Cardiac muscle cell (in vitro differentiated cells and primary cell): ENCODE measurements at regions not wholly inside any gene's neighbourhood (a gene's known extent, or its start where the extent isn't known, plus 50 kb on each side); places are given as distances from the start of the nearest gene placed in this dataset.

Experiments used
- DNase-seq, 2 donors: peaks; one replicate each; pipeline versions ENCODE4 v3.0.0 to v3.0.0-alpha.2; 2010 to 2017; ENCODE audit warnings: low read depth in 1 of 2, low spot score in 1 of 2
- H3K27ac ChIP-seq: fragments of 200-600 bp; sonication (generic); 2 replicates; pipeline ENCODE4 v1.5.1; 2016
- H3K27me3 ChIP-seq: fragments of 200-600 bp; sonication (generic); 2 replicates; pipeline ENCODE4 v1.6.0; 2016; ENCODE audit warnings: control low read depth
- H3K36me3 ChIP-seq: fragments of 200-600 bp; sonication (generic); 2 replicates; pipeline ENCODE4 v1.5.1; 2016; ENCODE audit warnings: control low read depth
- H3K4me1 ChIP-seq: fragments of 200-600 bp; sonication (generic); 2 replicates; pipeline ENCODE4 v1.8.1; 2017; ENCODE audit warnings: low read depth, mild to moderate bottlenecking, mixed run types
- H3K4me3 ChIP-seq: fragments of 200-600 bp; sonication (generic); 2 replicates; pipeline ENCODE4 v1.5.1; 2016; ENCODE audit warnings: mild to moderate bottlenecking
- H3K9me3 ChIP-seq: fragments of 200-600 bp; sonication (generic); 2 replicates; pipeline ENCODE4 v1.5.1; 2017; ENCODE audit warnings: low read depth, mild to moderate bottlenecking, control low read depth
- CTCF ChIP-seq: IDR thresholded peaks from 2 replicates; pipeline ENCODE4 v1.5.1; 2012; ENCODE audit warnings: low read depth, mild to moderate bottlenecking, low read length

- TF ChIP-seq CTCF, result no peak
- Histone ChIP-seq H3K27ac (no peak overlapping the region), H3K4me1 (peaks cover 7% of the 10 kb centered on the region), H3K4me3 (no peak overlapping the region), H3K27me3 (no peaks in the 10 kb centered on the region), H3K9me3 (no peaks in the 10 kb centered on the region), H3K36me3 (no peaks in the 10 kb centered on the region)
- DNase-seq, result no peak
Measured at GRCh38 chr1:213669964-213670691, 317.6 kb upstream of the PROX1 start.

- no peak for TF ChIP-seq CTCF
- H3K36me3 ChIP-seq, result no peaks in the 10 kb centered on the region
- H3K4me1 ChIP-seq, result peaks cover 7% of the 10 kb centered on the region
- H3K27me3 ChIP-seq, result no peaks in the 10 kb centered on the region
- H3K27ac ChIP-seq, result no peak overlapping the region
- no peaks in the 10 kb centered on the region for H3K9me3 ChIP-seq
- no peak overlapping the region for H3K4me3 ChIP-seq
- DNase-seq, result no peak
Measured at GRCh38 chr1:213670692-213671023, 317.1 kb upstream of the PROX1 start.

- H3K4me3 ChIP-seq, result no peak overlapping the region
- no peak for TF ChIP-seq CTCF
Measured at GRCh38 chr1:213675043-213675442, 312.7 kb upstream of the PROX1 start.

GRCh38 chr1:213676736-213677135, 311.0 kb upstream of the PROX1 start:
- H3K27me3 ChIP-seq, result no peaks in the 10 kb centered on the region
- H3K4me3 ChIP-seq, result no peak overlapping the region
- no peak for DNase-seq
- no peak for TF ChIP-seq CTCF
- no peaks in the 10 kb centered on the region for H3K36me3 ChIP-seq
- H3K4me1 ChIP-seq, result peaks cover 7% of the 10 kb centered on the region
- H3K27ac ChIP-seq, result no peak overlapping the region
- no peaks in the 10 kb centered on the region for H3K9me3 ChIP-seq

More at GRCh38 chr1:213675043-213675442, 312.7 kb upstream of the PROX1 start:
- Histone ChIP-seq H3K9me3 (no peaks in the 10 kb centered on the region), H3K27ac (no peak overlapping the region), H3K27me3 (no peaks in the 10 kb centered on the region), H3K36me3 (no peaks in the 10 kb centered on the region), H3K4me1 (peaks cover 7% of the 10 kb centered on the region)
- DNase-seq, result no peak

GRCh38 chr1:213678348-213678747, 309.4 kb upstream of the PROX1 start:
- Histone ChIP-seq H3K36me3 (no peaks in the 10 kb centered on the region), H3K27me3 (no peaks in the 10 kb centered on the region), H3K9me3 (no peaks in the 10 kb centered on the region), H3K27ac (no peak overlapping the region), H3K4me1 (peaks cover 3% of the 10 kb centered on the region), H3K4me3 (no peak overlapping the region)
- TF ChIP-seq CTCF, result no peak
- DNase-seq, result no peak
